Astrocyte of the cerebellum (primary cell): ENCODE measurements at regions not wholly inside any gene's neighbourhood (a gene's known extent, or its start where the extent isn't known, plus 50 kb on each side); places are given as distances from the start of the nearest gene placed in this dataset.
"Not testable (repeated sequence)": the region's sequence is repeated elsewhere in the genome, so short reads cannot be mapped to it uniquely, and the experiment has no call there.

ENCODE experiments used
- DNase-seq: peaks from one replicate; pipeline ENCODE4 v3.0.0-alpha.2; 2011; ENCODE audit warnings: low read depth
- H3K4me3 ChIP-seq: 2 replicates; pipeline ENCODE4 v1.5.1; 2011; ENCODE audit warnings: mild to moderate bottlenecking, low read depth, low read length, moderate library complexity
- in situ Hi-C: cut with HindIII; loops from 2 replicates; pipeline ENCODE4 v1.10.0; 2017; ENCODE audit warnings: low sequenced_read_pairs
- TF ChIP-seq, protein P1 (sequence below): IDR thresholded peaks from 2 replicates; pipeline ENCODE4 v1.5.1; 2012; ENCODE audit warnings: low read length, low read depth, moderate library complexity, mild to moderate bottlenecking; ENCODE audit errors: missing control alignments

- in situ Hi-C loops, result no loop called here
- no peak for DNase-seq
- TF ChIP-seq, protein P1, sequence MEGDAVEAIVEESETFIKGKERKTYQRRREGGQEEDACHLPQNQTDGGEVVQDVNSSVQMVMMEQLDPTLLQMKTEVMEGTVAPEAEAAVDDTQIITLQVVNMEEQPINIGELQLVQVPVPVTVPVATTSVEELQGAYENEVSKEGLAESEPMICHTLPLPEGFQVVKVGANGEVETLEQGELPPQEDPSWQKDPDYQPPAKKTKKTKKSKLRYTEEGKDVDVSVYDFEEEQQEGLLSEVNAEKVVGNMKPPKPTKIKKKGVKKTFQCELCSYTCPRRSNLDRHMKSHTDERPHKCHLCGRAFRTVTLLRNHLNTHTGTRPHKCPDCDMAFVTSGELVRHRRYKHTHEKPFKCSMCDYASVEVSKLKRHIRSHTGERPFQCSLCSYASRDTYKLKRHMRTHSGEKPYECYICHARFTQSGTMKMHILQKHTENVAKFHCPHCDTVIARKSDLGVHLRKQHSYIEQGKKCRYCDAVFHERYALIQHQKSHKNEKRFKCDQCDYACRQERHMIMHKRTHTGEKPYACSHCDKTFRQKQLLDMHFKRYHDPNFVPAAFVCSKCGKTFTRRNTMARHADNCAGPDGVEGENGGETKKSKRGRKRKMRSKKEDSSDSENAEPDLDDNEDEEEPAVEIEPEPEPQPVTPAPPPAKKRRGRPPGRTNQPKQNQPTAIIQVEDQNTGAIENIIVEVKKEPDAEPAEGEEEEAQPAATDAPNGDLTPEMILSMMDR, result no peak
- H3K4me3 ChIP-seq, result no peak overlapping the region
Observed at GRCh38 chr10:111298031-111298430, 221.2 kb downstream of the ADRA2A start.

DNA sequence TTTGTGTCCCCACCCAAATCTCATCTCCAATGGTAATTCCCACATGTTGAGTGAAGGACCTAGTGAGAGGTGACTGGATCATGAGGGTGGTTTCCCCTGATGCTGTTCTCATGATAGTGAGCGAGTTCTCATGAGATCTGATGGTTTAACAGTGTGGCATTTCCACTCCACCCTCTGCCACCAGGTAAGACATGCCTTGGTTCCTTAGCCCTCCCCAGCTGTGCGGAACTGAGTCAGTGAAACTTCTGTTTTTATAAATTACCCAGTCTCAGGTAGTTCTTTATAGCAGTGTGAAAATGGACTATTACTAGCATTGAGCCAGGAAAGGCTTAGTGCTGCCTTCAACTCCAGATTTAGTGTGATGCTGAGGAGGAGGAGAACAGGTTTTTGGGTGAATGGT lies 222.2 kb downstream of the ADRA2A start:
- in situ Hi-C loops, result no loop called here
- no peak overlapping the region for H3K4me3 ChIP-seq
- DNase-seq, result no peak
- TF ChIP-seq, protein P1, result no peak

GRCh38 chr10:111303887-111304286 lies 227.1 kb downstream of the ADRA2A start:
- TF ChIP-seq, protein P1, result no peak
- DNase-seq, result no peak
- in situ Hi-C loops, result no loop called here

GRCh38 chr10:111316722-111317212 lies 239.9 kb downstream of the ADRA2A start:
- H3K4me3 ChIP-seq, result no peak overlapping the region
- TF ChIP-seq, protein P1, result no peak
- in situ Hi-C loops, result no loop called here
- DNase-seq, result no peak

More at GRCh38 chr10:111303887-111304286, 227.1 kb downstream of the ADRA2A start:
- no peak overlapping the region for H3K4me3 ChIP-seq

DNA sequence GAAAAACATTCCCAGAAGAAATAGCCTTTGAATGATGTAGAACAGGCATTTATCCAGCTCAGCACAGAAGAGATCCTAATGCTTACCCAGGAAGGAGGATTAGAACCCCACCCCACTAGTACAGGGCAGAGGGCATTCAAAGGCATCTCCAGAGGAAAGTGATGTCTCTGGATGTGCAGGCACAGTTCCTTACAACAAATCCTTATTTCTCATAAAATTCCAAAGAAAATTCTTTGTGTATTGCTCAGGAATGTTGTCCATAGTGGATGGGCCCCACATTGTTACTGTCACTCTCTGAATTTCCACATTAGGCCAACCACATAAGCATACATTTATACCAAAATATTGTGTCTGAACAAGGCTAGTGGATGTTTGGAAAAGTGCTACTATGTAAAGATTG lies 243.0 kb downstream of the ADRA2A start:
- in situ Hi-C loops, result no loop called here
- H3K4me3 ChIP-seq, result no peak overlapping the region
- TF ChIP-seq, protein P1, result no peak
- DNase-seq, result no peak

DNA sequence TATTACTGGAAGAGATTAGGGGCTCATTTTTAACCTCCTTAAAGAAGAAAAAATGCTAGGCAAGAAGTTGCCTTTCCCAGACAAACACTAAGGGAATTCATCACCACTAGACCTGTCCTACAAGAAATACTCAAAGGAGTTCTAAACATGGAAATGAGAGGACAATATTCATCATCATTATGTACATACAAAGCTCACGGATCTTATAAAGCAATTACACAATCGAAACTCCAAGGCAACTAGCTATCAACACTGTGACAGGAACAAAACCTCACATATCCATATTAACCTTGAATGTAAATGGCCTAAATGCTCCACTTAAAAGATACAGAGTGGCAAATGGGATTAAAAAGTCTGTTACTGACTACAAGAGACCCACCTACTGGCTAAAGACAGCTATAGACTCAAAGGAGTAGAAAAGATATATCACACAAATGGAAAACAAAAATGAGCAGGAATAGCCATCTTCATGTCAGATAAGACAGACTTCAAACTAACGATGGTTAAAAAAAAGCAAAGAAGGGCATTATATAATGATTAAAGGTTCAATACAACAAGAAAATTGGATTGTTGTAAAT lies 246.6 kb downstream of the ADRA2A start:
- no peak overlapping the region for H3K4me3 ChIP-seq
- TF ChIP-seq, protein P1, result no peak
- DNase-seq, result no peak
- in situ Hi-C loops, result no loop called here

GRCh38 chr10:111332174-111332573 lies 255.3 kb downstream of the ADRA2A start:
- DNase-seq, in situ Hi-C loops, H3K4me3 ChIP-seq: not testable (repeated sequence)
